Body of pancreas (tissue), 4 donors: ENCODE measurements at regions not wholly inside any gene's neighbourhood (a gene's known extent, or its start where the extent isn't known, plus 50 kb on each side); places are given as distances from the start of the nearest gene placed in this dataset.

ENCODE experiments used
- ATAC-seq: fragments of 150-250 bp; one replicate; pipeline ENCODE4 v1.9.1; 2016
- DNase-seq, 4 donors: peaks; one replicate each; pipeline ENCODE4 v3.0.0-alpha.2; 2019
- H3K27ac ChIP-seq, 4 donors: fragments of 200-600 bp; sonication (generic); 1 replicate in 3 of 4; 2 replicates in 1 of 4; pipeline versions ENCODE4 v1.5.1 to v1.6.1; 2016 to 2019; ENCODE audit warnings: mild to moderate bottlenecking in 1 of 4, mixed read lengths in 1 of 4, moderate library complexity in 1 of 4
- H3K27me3 ChIP-seq, 2 donors: fragments of 200-600 bp; sonication (generic); one replicate each; pipeline ENCODE4 v1.6.0; 2016; ENCODE audit warnings: mild to moderate bottlenecking in 1 of 2
- H3K36me3 ChIP-seq, 2 donors: fragments of 200-600 bp; sonication (generic); replicated peaks in 1 of 2; 2 replicates each; pipeline ENCODE4 v1.5.1; 2016; ENCODE audit warnings: low read depth in 2 of 2; ENCODE audit not compliant: insufficient read depth in 1 of 2
- H3K4me1 ChIP-seq: fragments of 200-600 bp; sonication (generic); one replicate; pipeline ENCODE4 v1.6.0; 2016
- H3K4me3 ChIP-seq, 2 donors: fragments of 200-600 bp; sonication (generic); 1 replicate in 1 of 2; 2 replicates in 1 of 2; pipeline ENCODE4 v1.5.1; 2016 to 2019
- H3K9me3 ChIP-seq, 3 donors: fragments of 200-600 bp; sonication (generic); 1 replicate in 2 of 3; 2 replicates in 1 of 3; pipeline ENCODE4 v1.5.1; 2016
- POLR2A ChIP-seq, 3 donors: fragments of 450-650 bp; IDR thresholded peaks; one replicate each; pipeline ENCODE4 v1.6.1; 2016; ENCODE audit warnings: antibody characterized with exemption in 3 of 3, mild to moderate bottlenecking in 2 of 3
- WGBS, 2 donors: methylation state at CpG; one replicate each; pipeline ENCODE4 v1.1.5; 2017; 5-methylcytosine and 5-hydroxymethylcytosine counted together
- intact Hi-C: fragments of 100-400 bp; cut with DNase I; formaldehyde crosslinking; loops from one replicate; pipeline ENCODE4 v1.15.1; 2023
- TF ChIP-seq, protein P1 (sequence below), 7 experiments: fragments of 450-650 bp in 4 of 7; fragments of 200-600 bp in 3 of 7; sonication (generic) in 3 of 7; IDR thresholded peaks; one replicate each; pipeline ENCODE4 v1.5.1; 2016 to 2019; ENCODE audit warnings: antibody characterized with exemption in 7 of 7

DNA sequence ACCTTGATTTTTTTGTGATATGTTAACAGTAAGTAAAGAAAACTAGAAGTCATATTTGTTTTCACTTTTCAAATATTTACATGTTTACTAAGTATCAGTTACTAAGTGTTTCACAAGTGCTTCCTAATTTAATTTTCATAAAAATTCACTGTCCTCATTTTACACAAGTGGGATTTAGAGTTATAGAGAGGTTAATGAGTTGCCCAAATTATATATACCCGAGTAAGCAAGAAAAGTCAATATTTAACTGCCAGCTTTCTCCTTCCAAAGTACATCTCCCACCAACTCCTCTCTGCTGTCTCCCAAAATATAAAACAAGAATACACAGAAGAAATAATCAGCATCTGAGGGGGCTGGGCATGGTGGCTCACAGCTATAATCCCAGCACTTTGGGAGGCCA, 896.7 kb upstream of the ANO3 start:
- H3K4me1 ChIP-seq: no peaks in the 10 kb centered on the region
- H3K27ac ChIP-seq: no peak overlapping the region
- H3K4me3 ChIP-seq: no peak overlapping the region
- no peak for DNase-seq
- H3K9me3 ChIP-seq: no peaks in the 10 kb centered on the region
- intact Hi-C loops: no loop called here
- TF ChIP-seq, protein P1, sequence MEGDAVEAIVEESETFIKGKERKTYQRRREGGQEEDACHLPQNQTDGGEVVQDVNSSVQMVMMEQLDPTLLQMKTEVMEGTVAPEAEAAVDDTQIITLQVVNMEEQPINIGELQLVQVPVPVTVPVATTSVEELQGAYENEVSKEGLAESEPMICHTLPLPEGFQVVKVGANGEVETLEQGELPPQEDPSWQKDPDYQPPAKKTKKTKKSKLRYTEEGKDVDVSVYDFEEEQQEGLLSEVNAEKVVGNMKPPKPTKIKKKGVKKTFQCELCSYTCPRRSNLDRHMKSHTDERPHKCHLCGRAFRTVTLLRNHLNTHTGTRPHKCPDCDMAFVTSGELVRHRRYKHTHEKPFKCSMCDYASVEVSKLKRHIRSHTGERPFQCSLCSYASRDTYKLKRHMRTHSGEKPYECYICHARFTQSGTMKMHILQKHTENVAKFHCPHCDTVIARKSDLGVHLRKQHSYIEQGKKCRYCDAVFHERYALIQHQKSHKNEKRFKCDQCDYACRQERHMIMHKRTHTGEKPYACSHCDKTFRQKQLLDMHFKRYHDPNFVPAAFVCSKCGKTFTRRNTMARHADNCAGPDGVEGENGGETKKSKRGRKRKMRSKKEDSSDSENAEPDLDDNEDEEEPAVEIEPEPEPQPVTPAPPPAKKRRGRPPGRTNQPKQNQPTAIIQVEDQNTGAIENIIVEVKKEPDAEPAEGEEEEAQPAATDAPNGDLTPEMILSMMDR (IDR thresholded peaks at IDR 0.05): no peak
- TF ChIP-seq POLR2A (IDR thresholded peaks at IDR 0.05): no peak
- no peak for ATAC-seq
- H3K27me3 ChIP-seq: no peaks in the 10 kb centered on the region
- no peaks in the 10 kb centered on the region for H3K36me3 ChIP-seq
- 13 to 21% methylated on average over 1 of the region's 1 CpG for WGBS, 2 donors

DNA sequence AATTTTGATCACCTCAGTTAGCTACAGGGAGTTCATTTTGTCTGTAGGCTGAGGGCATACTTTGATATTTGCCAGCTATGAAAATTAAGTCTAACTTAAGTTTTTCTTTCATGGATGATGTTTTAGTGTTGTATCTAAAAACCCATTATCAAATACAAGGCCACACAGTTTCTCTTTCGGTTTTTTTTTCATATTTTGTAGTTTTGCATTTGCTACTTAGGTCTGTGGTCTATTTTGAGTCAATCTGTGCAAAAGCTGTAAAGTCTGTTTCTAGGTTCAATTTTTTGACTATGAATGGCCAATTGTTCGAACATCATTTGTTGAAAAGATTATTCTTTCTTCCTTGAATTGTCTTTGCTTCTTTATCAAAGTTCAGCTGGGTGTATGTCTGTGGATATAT, 895.6 kb upstream of the ANO3 start:
- Histone ChIP-seq H3K9me3 (no peaks in the 10 kb centered on the region), H3K4me1 (no peaks in the 10 kb centered on the region), H3K36me3 (no peaks in the 10 kb centered on the region), H3K27ac (no peak overlapping the region), H3K27me3 (no peaks in the 10 kb centered on the region), H3K4me3 (no peak overlapping the region)
- intact Hi-C loops: no loop called here
- TF ChIP-seq POLR2A (IDR thresholded peaks at IDR 0.05): no peak
- TF ChIP-seq, protein P1 (IDR thresholded peaks at IDR 0.05): no peak
- DNase-seq (no peak), ATAC-seq (no peak)
- WGBS, 2 donors: 38 to 50% methylated on average over 2 of the region's 2 CpGs

DNA sequence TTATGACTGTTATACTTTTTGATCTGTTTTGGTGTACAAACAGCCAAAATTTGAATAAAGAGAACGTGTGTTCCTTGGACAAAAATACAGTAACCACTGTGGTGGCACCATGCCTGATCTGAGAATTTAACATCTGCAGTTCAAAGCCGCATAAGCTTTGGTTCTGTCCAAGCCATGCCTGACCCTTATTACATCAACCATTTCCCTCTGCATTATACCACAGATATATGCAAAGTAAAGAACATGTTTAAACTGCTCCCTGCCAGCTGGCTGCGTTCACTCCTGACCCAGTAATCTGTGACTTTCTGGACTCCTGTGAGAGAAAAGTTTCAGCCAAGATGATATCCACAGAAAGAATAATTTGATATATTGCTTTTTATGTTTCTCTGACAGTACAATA, 890.5 kb upstream of the ANO3 start:
- no peak for ATAC-seq
- Histone ChIP-seq H3K4me3 (no peak overlapping the region), H3K4me1 (no peaks in the 10 kb centered on the region), H3K27ac (no peak overlapping the region), H3K27me3 (no peaks in the 10 kb centered on the region), H3K36me3 (no peaks in the 10 kb centered on the region), H3K9me3 (no peaks in the 10 kb centered on the region)
- WGBS, 2 donors: 30 to 37% methylated on average over 3 of the region's 3 CpGs
- TF ChIP-seq, protein P1 (IDR thresholded peaks at IDR 0.05): no peak
- no peak for TF ChIP-seq POLR2A (IDR thresholded peaks at IDR 0.05)
- no peak for DNase-seq
- intact Hi-C loops: no loop called here

DNA sequence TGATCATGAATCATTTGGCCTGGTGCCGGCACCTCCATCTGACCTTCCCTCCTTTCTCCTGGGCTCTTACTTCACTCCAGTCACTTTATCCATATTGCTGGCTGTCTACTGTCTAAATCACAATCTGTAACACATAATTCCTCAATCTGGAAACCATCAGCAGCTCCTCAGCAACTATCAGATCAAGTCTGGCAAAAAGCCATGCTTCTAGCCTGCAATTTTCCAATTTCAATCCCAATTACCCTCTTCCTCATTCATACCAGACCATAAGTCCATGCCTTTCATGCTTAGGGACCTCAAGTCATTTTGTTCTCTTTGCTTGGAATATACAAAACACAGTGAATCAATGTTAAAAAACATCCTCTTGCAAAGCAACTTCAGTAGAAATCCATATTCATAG, 882.8 kb upstream of the ANO3 start:
- no peaks in the 10 kb centered on the region for H3K4me1 ChIP-seq
- no peak overlapping the region for H3K27ac ChIP-seq
- H3K36me3 ChIP-seq: no peaks in the 10 kb centered on the region
- ATAC-seq (no peak), DNase-seq (no peak)
- no peaks in the 10 kb centered on the region for H3K27me3 ChIP-seq
- WGBS, 2 donors: 71 to 75% methylated on average over 1 of the region's 1 CpG
- no peaks in the 10 kb centered on the region for H3K9me3 ChIP-seq
- TF ChIP-seq POLR2A (IDR thresholded peaks at IDR 0.05): no peak
- TF ChIP-seq, protein P1 (IDR thresholded peaks at IDR 0.05): no peak
- intact Hi-C loops: no loop called here
- no peak overlapping the region for H3K4me3 ChIP-seq

DNA sequence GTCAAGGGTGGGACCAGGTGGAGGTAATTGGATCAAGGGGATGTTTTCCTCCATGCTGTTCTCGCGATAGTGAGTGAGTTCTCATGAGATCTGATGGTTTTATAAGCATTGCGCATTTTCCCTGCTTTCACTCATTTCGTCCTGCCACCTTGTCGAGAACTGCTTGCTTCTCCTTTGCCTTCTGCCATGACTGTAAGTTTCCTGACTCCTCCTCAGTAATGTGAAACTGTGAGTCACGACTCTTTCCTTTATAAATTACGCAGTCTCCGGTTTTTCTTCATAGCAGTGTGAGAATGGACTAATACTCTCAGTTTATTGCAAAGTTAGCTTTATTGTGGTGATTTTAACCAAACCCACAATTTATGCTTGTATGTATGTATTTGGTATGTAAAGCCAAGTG, 878.5 kb upstream of the ANO3 start:
- Histone ChIP-seq H3K36me3 (no peaks in the 10 kb centered on the region), H3K4me3 (no peak overlapping the region), H3K9me3 (no peaks in the 10 kb centered on the region), H3K27ac (no peak overlapping the region), H3K27me3 (no peaks in the 10 kb centered on the region), H3K4me1 (no peaks in the 10 kb centered on the region)
- intact Hi-C loops: no loop called here
- TF ChIP-seq, protein P1 (IDR thresholded peaks at IDR 0.05): no peak
- TF ChIP-seq POLR2A (IDR thresholded peaks at IDR 0.05): no peak
- DNase-seq (no peak), ATAC-seq (no peak)
- 78% methylated on average over 8 of the region's 8 CpGs for WGBS, 2 donors
